ENCODE measurements at regions not wholly inside any gene's neighbourhood (a gene's known extent, or its start where the extent isn't known, plus 50 kb on each side); places are given as distances from the start of the nearest gene placed in this dataset.

DNA sequence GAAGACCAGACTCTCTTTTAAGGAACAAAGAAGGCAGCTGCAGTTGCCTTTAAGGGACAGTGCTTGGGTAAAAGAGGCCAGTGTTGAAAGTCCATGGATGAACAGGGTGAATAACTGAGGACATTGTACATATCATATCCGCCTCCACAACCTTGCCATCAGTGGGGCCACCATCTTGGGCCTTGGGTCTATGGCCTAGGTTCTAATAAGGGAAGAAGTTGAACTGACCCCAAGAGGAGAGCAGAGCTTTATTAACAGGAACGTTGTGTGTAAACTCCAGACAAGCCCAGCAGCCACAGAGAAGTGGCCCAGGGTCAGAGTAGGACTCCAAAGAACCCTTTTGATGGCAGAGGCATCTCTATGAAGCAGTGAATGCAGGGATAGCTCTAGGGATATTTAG lies 332.8 kb downstream of the CYP26B1 start:
- H3K27me3 Mint-ChIP-seq (ENCODE audit: low read depth) = no peaks in the 10 kb centered on the region
- no peak for DNase-seq (ENCODE audit: low spot score)
- H3K4me1 Mint-ChIP-seq (ENCODE audit: low read depth) = peaks cover 11% of the 10 kb centered on the region
- TF ChIP-seq, protein P1, sequence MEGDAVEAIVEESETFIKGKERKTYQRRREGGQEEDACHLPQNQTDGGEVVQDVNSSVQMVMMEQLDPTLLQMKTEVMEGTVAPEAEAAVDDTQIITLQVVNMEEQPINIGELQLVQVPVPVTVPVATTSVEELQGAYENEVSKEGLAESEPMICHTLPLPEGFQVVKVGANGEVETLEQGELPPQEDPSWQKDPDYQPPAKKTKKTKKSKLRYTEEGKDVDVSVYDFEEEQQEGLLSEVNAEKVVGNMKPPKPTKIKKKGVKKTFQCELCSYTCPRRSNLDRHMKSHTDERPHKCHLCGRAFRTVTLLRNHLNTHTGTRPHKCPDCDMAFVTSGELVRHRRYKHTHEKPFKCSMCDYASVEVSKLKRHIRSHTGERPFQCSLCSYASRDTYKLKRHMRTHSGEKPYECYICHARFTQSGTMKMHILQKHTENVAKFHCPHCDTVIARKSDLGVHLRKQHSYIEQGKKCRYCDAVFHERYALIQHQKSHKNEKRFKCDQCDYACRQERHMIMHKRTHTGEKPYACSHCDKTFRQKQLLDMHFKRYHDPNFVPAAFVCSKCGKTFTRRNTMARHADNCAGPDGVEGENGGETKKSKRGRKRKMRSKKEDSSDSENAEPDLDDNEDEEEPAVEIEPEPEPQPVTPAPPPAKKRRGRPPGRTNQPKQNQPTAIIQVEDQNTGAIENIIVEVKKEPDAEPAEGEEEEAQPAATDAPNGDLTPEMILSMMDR (IDR thresholded peaks at IDR 0.05) = no peak
- H3K4me3 Mint-ChIP-seq (ENCODE audit: unreplicated experiment) = no peak overlapping the region
- H3K27ac Mint-ChIP-seq (ENCODE audit: unreplicated experiment) = no peak overlapping the region
- H3K9me3 Mint-ChIP-seq (ENCODE audit: low read depth) = no peaks in the 10 kb centered on the region
- no peaks in the 10 kb centered on the region for H3K36me3 Mint-ChIP-seq (ENCODE audit: low read depth)

DNA sequence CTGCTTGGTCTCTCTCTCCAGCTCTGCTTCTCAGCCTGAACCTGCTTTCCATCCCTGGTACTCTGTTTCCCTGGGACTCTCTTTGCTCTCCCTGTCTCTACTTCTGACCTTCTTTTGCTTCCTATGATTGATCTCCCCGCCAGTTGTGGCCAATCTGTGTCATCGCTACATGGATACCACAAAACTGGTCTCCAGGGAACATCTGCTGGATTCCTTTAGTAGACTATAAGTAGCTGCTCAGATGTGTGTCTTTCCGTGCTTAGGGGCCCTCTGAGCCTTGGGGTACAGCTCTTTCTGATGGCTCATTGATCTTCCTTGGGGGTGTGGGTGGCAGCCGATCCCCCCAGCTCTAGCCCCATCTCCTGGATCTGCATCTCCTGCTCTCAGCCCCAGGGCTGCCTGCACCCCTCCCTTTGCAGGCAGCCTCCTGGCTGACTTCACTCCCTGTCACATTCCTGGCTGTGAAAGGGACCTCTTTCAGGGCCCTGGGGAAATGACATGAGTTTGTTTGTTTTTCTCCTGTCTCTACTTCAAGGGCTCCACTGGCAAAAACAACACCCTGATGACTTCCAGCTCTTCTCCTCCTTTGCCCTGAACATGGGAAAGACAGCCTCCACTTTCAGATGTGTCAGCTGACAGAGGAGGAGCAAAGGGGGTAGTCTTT lies 333.7 kb downstream of the CYP26B1 start:
- TF ChIP-seq, protein P1 (IDR thresholded peaks at IDR 0.05) = no peak
- no peak for DNase-seq (ENCODE audit: low spot score)
- H3K36me3 Mint-ChIP-seq (ENCODE audit: low read depth) = no peaks in the 10 kb centered on the region
- H3K27ac Mint-ChIP-seq (ENCODE audit: unreplicated experiment) = no peak overlapping the region
- no peaks in the 10 kb centered on the region for H3K9me3 Mint-ChIP-seq (ENCODE audit: low read depth)
- H3K4me1 Mint-ChIP-seq (ENCODE audit: low read depth) = peaks cover 11% of the 10 kb centered on the region
- H3K4me3 Mint-ChIP-seq (ENCODE audit: unreplicated experiment) = no peak overlapping the region
- H3K27me3 Mint-ChIP-seq (ENCODE audit: low read depth) = no peaks in the 10 kb centered on the region

DNA sequence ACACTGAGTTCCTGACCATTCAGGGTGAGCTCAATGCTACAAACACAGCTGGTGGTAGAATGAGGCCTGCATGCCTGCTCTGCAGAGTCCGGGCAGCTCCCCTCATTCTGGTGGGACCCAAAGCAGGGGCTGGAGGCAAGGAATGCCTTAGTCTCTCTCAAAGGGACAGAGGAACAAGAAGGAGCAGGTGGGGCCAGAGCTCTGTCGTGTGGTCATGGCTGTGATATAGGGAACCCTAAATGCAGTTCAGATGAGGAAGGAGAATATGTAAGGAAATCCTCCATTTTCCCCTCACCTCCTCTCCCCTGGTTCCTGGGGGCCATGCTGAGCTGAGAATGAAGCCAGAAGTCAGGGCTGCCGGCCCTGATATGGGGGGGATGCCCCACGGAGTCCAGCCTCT lies 334.3 kb downstream of the CYP26B1 start:
- H3K27ac Mint-ChIP-seq (ENCODE audit: unreplicated experiment) = no peak overlapping the region

DNA sequence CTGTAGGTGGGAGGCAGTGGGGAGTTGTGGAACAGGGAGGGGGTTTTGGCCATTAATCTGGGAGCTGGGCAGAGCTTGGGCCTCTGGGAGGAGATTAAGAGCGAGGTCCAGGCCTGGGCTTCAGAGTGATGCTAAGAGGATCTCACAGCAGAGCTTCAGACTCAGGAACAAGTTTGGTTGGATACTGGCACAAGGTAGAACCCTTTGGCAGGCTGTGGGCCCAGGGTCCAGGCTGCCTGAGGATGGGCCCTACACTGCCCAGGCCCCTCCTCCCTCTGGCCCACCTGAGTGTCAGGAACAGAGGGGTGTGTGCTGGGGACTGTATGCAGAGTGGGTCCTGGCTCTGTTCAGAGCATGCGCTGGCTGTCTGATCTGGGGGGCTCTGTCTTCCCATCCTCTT lies 334.9 kb downstream of the CYP26B1 start:
- H3K4me1 Mint-ChIP-seq (ENCODE audit: low read depth) = peaks cover 11% of the 10 kb centered on the region
- no peak for DNase-seq (ENCODE audit: low spot score)
- H3K36me3 Mint-ChIP-seq (ENCODE audit: low read depth) = no peaks in the 10 kb centered on the region
- no peak overlapping the region for H3K4me3 Mint-ChIP-seq (ENCODE audit: unreplicated experiment)
- H3K27ac Mint-ChIP-seq (ENCODE audit: unreplicated experiment) = no peak overlapping the region
- H3K27me3 Mint-ChIP-seq (ENCODE audit: low read depth) = no peaks in the 10 kb centered on the region
- TF ChIP-seq, protein P1 (IDR thresholded peaks at IDR 0.05) = no peak
- H3K9me3 Mint-ChIP-seq (ENCODE audit: low read depth) = no peaks in the 10 kb centered on the region

More for the DNA sequence above, 334.3 kb downstream of the CYP26B1 start:
- DNase-seq (ENCODE audit: low spot score) = no peak
- Mint-ChIP-seq H3K4me3 (ENCODE audit: unreplicated experiment) (no peak overlapping the region), H3K36me3 (ENCODE audit: low read depth) (no peaks in the 10 kb centered on the region), H3K9me3 (ENCODE audit: low read depth) (no peaks in the 10 kb centered on the region), H3K27me3 (ENCODE audit: low read depth) (no peaks in the 10 kb centered on the region), H3K4me1 (ENCODE audit: low read depth) (peaks cover 11% of the 10 kb centered on the region)
- TF ChIP-seq, protein P1 (IDR thresholded peaks at IDR 0.05) = no peak

DNA sequence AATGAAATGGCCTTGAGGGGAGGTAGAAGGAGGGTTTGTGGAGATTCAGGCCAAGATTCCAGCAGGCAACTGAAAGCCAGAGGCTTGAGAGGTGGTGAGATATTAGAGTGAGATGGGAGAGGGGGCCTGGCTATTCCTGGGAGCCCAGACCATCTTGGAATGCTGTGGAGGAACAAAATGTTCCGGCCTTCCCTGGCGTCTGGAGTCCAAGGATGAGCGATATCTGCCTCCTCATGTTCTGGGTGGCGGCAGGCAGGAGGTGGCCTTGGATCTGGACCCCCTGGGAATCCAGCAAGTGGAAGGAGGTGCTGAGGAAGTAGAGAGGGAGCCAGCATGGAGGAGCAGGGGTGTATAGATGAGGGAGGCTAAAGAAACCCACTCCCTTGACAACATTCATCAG lies 335.9 kb downstream of the CYP26B1 start:
- Mint-ChIP-seq H3K4me3 (ENCODE audit: unreplicated experiment) (no peak overlapping the region), H3K9me3 (ENCODE audit: low read depth) (no peaks in the 10 kb centered on the region), H3K36me3 (ENCODE audit: low read depth) (no peaks in the 10 kb centered on the region), H3K27ac (ENCODE audit: unreplicated experiment) (no peak overlapping the region), H3K27me3 (ENCODE audit: low read depth) (no peaks in the 10 kb centered on the region), H3K4me1 (ENCODE audit: low read depth) (peaks cover 11% of the 10 kb centered on the region)
- TF ChIP-seq, protein P1 (IDR thresholded peaks at IDR 0.05) = no peak
- DNase-seq (ENCODE audit: low spot score) = no peak
